HG03097 (cell line): ENCODE measurements at regions not wholly inside any gene's neighbourhood (a gene's known extent, or its start where the extent isn't known, plus 50 kb on each side); places are given as distances from the start of the nearest gene placed in this dataset.

Experiments used
- ATAC-seq: cut with Tn5 transposase; IDR thresholded peaks from one replicate; pipeline ENCODE4 v1.9.1; 2021; ENCODE audit not compliant: unreplicated experiment, low FRiP score

DNA sequence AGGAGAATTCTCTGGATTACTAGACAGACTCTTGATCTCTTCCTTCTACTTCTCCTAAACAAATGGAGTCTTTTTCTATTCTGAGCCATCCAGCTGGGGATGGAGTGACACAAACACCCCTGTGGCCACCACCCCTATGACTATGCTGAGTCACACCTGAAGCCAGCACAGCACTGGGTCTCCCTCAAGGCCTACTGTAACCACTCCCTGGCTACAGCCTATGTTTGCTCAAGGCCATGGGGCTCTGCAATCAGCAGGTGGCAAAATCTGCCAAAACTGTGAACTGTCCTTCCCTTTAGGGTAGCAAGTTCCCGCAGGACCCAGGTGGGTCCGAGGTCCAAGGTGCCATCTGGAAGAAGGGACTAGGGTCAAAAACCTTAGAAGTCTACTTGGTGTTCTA, 132.3 kb downstream of the TINAG start:
- no peak for ATAC-seq

DNA sequence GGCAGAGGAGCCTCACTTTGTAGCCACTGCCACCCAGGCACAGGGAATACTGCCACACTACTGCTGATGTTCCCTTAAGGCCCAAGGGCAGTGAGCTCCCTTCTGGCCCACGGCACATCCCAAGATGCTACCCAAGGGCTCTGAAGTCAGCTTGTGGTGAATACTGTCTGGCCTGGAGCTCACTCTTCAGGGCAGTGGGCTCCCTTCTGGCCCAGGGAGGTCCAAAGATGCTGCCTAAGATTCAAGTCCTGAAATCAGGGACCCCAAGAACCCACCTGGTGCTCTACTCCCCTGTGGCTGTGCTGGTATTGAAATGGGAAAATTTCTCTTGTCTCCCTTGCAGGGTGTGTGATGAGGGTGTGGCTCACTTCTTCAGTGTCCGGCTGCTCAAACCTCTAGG, 132.8 kb downstream of the TINAG start:
- ATAC-seq: no peak

DNA sequence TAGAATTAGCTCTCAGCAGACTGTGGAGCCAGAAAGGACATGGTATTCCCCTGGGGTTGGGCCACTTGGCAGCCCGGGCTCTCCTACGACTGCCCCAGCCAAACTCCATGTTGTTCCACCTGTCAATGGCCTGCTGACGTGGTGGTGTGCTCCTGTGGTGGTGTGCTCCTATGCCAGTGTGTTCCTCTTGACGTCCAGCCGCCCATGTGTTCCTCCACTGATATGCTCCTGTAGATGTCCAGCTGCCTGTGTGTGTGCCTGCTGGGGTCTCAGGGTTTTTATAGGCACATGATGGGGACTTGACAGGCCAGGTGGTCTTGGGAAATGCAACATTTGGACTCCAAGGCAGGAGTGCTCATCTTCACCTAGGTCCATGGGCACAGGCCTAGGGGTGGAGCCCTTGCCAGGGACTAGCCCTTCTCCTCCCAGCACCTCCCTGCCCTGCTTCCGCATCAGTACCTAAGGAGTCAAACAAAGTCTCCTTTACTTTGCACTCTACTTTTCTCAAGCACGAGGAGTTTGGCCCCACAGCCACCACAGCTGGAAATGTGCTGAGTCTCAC, 133.5 kb downstream of the TINAG start:
- ATAC-seq: no peak

DNA sequence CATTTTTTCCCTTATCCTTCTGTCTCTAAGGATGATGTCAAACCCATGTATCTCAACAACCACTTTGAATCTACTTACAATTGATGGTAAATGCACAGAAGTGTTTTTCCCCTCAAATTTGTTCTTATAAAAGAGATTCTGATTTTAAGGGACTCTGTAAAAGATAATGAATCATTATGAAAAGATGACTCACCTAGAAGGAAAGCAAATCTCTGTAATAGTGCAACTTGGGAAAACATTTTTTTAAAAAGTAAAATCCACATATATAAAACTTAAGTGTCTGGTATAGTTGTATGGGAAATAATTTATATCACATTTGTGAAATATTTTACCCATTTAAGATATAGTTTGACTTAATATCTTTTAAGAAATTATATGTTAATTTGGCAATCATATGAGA, 137.0 kb downstream of the TINAG start:
- no peak for ATAC-seq

DNA sequence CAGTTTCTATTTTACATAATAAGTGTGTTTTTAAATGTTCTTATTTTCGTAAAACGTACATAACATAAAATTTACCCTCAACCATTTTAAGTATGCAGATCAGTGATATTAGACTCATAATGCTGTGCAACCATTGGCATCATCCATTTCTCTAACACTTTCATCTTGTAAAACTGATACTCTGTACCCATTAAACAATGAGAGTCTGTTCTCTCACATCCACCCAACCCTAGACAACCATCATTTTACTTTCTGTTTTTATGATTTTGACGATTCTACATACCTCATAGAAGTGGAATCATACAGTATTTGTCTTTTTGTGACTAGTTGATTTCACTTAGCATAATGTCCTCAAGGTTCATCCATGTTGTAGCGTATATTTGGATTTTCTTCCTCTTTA, 140.4 kb downstream of the TINAG start:
- no peak for ATAC-seq

DNA sequence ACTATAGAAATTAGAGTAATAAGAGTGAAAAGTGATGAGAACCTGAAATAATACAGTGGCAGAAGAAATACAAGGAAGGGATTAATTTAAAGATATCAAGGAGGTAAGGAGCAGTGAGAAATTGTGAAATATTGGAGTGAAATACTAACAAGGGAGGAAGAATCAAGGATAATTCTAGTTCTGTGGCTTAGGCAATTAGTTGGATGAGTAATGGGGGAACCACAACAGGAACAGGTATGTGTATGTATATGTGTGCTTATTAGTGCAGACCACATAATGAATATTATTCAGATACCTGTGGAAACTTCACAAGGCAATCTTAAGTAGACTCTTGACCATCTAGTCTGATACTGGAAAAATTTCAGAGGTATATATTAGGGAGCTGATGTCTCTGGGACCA, 143.3 kb downstream of the TINAG start:
- ATAC-seq: no peak

DNA sequence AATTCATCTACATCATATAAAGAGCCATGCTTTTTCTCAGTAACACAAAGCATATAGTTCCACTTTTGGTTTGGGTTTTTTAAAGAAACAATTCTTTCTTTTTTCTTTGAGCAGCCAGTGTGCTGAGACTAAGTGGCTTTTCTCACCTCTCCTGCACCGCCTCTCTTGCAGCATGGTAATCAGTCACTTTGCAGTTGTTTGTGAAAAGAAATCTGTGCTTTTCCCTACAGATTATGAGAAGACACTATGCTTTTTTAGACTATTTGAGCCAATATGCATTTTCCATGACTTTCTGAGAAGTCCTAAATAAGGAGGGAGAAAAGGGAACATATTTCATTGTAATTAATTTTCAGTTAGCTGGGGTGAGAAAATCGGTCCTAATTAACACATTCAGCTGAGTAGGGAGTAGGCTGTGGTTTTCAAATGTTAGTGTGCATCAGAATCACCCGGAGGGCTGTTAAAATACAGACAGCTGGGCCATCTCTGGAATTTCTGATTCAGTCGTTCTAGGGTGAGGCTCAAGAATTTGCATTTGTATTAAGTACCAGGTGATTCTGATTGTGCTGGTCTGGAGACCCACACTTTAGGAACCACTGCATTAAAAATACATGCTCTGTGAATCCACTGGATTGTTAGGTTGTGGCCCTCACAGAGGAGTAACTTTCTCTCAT, 155.2 kb downstream of the TINAG start:
- no peak for ATAC-seq

DNA sequence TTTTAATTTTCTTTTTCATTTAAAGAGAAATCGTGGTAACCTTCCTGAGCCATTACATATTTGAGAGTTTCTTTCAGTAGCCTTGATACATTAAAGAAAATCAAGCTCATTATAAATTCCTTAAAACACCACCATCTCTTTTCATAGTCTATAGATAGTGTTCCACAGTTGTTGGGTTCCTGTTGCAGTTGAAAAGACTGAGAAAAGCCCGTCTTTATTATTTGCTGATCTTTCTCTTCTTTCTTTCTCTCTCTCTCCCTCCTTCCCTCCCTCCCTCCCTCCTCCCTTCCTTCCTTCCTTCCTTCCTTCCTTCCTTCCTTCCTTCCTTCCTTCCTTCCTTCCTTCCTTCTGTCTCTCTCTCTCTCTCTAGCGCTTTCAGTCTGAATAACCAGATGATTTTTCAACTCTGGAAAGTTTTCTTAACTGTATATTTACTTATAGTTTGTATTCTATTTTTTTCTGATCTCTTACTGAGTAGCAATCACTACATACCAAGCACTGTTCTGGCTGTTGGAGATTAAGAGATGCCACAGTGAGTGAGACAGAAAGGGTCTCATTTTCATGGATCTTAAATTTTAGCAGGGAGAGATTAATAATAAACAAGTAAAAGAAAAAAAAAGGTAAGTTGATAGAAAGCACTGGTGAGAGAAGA, 157.5 kb downstream of the TINAG start:
- ATAC-seq: no peak

DNA sequence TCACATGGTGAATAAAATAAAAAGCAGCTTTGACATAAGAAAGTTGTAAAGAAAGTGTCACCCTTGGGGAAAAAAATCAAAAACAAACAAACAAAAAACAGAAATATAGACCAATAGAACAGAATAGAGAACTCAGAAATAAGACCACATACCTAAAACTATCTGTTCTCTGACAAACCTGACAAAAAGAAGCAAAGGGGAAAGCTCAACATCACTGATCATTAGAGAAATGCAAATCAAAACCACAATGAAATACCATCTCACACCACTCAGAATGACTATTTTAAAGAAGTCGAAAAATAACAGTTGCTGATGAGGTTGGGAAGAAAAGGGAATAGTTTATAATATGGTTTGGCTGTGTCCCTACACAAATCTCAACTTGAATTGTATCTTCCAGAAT, 159.1 kb downstream of the TINAG start:
- ATAC-seq: no peak

DNA sequence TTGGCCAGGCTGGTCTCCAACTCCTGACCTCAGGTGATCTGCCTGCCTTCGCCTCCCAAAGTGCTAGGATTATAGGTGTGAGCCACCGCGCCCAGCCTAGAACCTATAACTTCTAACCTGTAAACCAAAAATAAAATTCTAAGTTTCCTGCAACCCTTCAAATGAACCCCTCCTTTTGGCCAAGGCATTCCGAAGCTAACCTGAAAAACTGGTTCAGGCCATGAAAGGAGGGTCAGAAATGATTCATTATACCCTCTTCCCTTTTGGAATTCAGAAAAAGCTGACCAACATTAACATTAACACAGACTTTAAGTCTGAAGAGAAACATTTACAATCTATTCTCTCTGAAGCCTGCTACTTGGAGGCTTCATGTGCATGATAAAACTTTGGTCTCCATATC, 165.1 kb downstream of the TINAG start:
- no peak for ATAC-seq

DNA sequence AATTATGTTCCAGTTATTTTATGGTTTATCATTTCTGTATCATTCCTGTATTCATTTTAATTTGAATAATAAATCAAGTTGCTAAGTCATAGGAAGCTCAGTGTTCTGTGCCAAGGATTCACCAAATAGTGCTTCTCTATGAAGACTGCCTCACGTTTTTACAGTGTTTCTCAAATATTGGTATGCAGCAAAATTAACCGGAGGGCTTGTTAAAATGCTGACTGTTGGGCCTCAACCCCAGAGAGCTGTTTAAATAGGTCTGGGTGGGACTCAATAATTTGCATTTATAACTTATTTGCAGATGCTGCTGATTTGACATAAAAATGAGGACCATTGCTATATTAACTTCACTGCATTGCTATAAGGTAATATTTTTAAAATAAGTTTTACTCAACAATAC, 166.7 kb downstream of the TINAG start:
- no peak for ATAC-seq

DNA sequence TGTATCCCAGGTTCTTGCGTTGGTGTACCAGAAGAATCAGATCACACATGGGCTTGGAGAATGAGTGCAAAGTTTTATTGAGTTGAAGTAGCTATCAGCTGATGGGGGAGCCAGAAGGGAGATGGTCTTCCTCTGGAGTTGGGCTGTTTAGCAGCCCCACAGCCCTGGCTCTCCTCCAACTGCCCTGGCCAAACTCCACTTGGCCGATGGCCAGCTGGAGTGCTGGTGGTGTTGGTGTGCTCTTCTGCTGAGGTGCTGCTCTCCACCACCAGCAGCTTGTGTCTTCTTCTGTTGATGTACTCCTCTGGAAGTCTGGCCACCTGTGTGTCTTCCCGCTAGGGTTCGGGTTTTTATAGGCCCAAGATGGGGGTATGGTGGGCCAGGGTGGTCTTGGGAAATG, 172.8 kb downstream of the TINAG start:
- no peak for ATAC-seq

DNA sequence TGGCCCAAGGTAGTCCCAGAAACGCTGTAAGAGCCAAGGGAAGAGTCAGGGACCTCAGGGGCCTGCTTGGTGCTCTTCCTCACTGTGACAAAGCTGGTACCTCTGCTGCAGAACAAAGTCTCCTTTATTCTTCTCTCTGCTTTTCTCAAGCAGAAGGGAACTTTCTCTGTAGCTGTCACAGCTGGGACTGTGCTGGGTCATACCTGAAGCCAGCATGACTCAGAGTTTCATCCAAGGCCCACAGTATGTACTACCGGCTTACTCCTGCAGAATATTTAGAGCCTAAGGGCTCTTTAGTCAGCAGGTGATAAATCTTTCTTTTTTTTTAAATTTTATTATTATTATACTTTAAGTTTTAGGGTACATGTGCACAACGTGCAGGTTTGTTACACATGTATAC, 183.2 kb downstream of the TINAG start:
- no peak for ATAC-seq

DNA sequence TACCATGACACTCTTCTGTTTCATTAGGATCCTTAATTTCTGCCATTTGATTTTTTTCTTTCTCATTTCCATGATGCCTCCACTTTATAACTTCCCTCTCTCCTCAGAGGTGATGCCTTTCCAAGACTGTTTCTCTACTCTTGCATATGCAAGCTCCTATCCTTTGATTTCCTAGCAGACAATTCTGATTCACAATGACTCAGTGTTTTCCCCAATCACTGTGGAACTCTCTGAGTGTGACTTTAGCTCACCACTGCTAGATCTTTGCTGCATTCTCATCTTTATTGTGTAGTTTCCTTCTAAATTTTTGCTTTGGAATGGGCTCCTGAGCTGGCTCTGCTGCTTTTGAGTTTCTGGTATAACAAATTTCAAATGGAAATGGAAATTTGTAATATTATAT, 184.9 kb downstream of the TINAG start:
- no peak for ATAC-seq

DNA sequence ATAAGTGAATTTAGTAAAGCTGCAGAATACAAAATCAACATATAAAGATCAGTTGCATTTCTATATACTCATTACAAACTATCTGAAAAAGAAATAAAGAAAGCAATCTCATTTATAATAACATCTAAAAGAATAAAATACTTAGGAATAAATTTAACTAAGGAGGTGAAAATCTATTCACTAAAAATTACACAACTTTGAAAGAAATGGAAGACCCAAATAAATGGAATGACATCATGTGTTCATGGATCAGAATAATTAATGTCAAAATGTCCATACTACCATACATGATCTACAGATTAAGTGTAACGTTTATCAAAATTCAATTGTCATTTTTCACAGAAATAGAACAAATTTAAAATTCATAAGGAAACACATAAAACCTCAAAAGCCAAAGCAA, 194.9 kb downstream of the TINAG start:
- ATAC-seq: no peak

DNA sequence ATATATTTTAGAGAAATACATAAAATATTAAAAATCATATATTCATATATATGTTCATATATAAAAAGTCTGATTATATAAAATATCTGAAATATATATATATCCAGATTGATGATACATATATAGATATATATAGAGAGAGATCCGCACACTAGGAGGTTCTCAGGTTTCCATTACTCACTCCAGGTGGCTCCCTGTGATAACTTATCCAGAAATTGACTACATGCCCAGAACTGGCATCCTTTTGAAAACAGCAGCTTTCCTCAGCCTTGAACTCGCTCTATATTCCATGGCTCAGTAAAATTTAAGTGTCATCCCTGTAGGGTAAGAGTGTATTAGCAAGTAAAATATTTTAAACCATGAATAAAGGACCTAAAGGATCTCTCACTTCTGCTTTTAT, 206.8 kb downstream of the TINAG start:
- no peak for ATAC-seq

DNA sequence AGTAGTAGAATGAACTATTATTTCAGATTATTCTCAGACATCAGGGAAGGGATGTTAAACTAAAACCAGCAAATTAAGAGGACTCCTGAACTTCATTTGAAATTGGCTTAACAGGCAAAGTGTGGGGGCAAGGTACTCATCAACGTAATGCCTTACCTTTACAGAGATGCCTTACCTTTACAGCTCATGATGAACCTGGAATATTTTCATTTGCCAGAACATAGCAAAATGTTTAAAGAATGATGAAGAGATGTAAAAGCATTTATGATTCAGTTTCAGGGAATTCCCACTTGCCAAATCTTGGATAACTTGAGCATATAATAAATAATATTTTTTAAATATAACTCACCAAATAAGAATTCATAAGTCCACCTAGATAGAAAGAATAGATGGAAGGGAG, 207.5 kb downstream of the TINAG start:
- ATAC-seq: no peak

DNA sequence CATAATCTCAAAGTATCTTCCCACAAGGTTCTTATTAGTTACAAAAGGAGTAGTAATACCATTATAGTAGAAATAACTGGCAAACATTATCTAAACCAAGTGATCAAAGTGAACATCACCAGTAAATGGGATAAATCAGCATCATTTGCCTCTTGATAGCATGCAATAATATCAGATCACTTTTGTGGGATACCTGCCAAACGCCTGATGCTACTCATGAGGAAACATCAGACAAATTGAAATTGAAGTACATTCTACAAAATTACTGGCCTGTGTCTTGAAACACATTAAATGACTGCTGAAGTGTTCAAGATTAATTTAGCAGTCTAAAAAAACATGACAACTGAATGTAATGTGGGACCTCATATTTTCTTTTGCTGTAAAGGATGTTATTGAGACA, 208.1 kb downstream of the TINAG start:
- ATAC-seq: no peak

DNA sequence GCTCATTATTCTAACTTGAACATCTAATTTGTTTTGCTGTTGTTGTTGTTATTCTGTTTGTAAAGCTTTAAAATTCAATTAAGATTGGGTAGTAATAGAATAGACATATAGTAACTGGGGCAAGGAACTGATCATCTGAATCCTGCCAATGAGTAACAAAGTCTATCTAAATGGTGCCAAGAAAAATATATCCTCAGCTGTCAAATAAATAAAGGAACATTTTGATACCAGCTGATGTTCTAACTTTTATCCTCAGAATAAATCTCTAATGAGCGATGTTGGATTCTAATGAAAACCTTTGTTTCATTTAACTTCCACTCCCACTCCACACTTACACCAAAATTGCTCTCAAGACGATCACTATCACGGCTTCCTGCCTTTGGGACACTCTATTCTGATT, 210.9 kb downstream of the TINAG start:
- ATAC-seq: no peak

DNA sequence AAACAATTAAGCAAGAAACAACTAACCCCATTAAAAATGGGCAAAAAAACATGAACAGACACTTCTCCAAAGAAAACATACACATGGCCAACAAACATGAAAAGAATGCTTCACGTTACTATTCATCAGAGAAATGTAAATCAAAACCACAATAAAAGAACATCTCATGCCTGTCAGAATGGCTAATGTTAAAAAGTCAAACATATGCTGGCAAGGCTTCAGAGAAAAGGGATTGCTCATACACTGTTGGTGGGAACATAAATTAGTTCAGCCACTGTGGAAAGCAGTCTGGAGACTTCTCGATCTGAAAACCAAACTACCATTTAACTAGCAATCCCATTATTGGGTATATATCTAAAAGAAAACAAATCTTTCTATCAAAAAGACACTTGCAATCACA, 217.5 kb downstream of the TINAG start:
- ATAC-seq: no peak

DNA sequence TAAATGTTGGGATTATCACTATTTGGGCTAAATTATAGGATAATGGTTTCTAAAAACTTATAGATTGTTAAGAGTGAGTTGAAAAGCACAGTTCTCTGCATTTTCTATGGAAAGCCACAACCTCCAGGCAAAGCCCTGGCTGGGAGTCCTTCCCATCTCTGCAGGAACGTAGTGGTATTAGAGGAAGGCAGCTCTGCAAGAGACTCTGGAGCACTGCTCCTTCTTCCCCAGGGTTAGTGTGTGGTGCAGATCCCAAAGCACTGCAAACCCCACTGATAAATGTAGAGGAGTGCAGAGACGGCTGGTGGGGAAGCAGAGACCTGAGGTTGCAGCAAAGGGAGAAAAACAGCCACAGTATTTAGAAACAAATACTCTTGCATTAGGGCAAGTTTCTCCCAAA, 225.3 kb downstream of the TINAG start:
- no peak for ATAC-seq

DNA sequence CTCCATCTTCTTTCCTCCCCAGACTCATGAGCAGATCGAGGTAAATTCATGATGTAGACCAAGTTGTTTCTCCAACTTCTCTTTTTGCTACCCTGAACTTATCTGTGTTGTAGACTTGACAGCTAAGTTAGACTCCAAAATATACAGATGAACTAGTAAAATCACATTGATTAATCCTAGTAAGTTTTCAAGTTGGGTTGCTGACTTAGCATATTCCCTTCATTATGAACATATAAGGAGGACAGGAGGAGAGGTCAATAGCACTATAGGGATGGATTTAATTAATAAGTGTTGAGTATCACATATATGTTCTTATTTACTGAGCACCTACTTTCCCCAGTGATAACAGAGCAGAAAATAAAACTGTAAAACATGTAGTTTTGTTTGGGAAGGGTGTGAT, 227.3 kb downstream of the TINAG start:
- no peak for ATAC-seq
